Activated naive CD4-positive, alpha-beta T cell treated with anti-CD3 and anti-CD28 coated beads, Interleukin-2, amount 50 U/mL, for 24 hours (primary cell): ENCODE measurements at regions not wholly inside any gene's neighbourhood (a gene's known extent, or its start where the extent isn't known, plus 50 kb on each side); places are given as distances from the start of the nearest gene placed in this dataset.
"Not testable (repeated sequence)": the region's sequence is repeated elsewhere in the genome, so short reads cannot be mapped to it uniquely, and the experiment has no call there.

Experiments used
- H3K27ac Mint-ChIP-seq: one replicate; pipeline ENCODE4 v1.8.0; 2021; ENCODE audit warnings: mild to moderate bottlenecking, mixed read lengths
- H3K27me3 Mint-ChIP-seq: one replicate; pipeline ENCODE4 v1.8.0; 2021; ENCODE audit warnings: mixed read lengths
- H3K36me3 Mint-ChIP-seq: one replicate; pipeline ENCODE4 v1.8.0; 2021; ENCODE audit warnings: mixed read lengths
- H3K4me1 Mint-ChIP-seq: one replicate; pipeline ENCODE4 v1.8.0; 2021; ENCODE audit warnings: mixed read lengths
- H3K4me3 Mint-ChIP-seq: one replicate; pipeline ENCODE4 v1.8.0; 2021; ENCODE audit warnings: mild to moderate bottlenecking, mixed read lengths
- H3K9me3 Mint-ChIP-seq: one replicate; pipeline ENCODE4 v1.8.0; 2021; ENCODE audit warnings: mixed read lengths

DNA sequence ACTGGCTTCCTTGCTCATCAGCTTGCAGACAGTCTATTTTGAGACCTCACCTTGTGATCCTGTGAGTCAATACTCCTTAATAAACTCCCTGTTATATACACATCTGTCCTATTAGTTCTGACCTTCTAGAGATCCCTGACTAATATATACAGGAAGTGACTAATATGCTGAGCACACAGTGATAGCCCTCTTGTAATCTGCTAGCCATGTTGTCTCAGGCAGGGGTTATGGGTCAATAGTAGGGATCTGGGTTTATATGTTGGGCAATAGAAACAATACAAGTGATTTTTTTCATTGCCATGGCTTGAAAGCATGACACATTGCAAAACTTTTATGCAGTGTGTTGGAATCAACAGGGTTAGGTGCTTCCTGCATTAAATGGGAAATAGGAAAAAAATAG is 562.2 kb downstream of the GALC start:
- no peak overlapping the region for H3K27ac Mint-ChIP-seq
- no peaks in the 10 kb centered on the region for H3K27me3 Mint-ChIP-seq
- no peaks in the 10 kb centered on the region for H3K36me3 Mint-ChIP-seq
- H3K9me3 Mint-ChIP-seq = peaks cover 7% of the 10 kb centered on the region
- H3K4me3 Mint-ChIP-seq = no peak overlapping the region
- no peaks in the 10 kb centered on the region for H3K4me1 Mint-ChIP-seq

DNA sequence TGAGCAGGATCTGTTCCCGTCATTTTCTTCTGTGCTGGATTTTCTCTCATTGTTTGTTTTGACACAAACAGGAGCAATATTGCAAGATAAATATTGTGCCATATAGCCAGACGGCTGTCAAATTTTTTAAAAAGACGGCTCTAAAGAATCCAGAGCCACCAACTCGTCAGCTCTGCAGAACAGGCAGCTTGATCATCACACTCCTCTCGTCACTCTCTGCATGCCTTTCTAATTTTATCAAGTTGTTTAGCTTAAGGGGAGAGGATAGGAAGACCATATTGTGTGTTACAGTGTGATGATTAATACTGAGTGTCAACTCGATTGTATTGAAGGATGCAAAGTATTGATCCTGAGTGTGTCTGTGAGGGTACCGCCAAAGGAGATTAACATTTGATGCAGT is 562.8 kb downstream of the GALC start:
- Mint-ChIP-seq H3K9me3 (peaks cover 7% of the 10 kb centered on the region), H3K36me3 (no peaks in the 10 kb centered on the region), H3K4me1 (no peaks in the 10 kb centered on the region), H3K27ac (no peak overlapping the region), H3K27me3 (no peaks in the 10 kb centered on the region), H3K4me3 (no peak overlapping the region)

DNA sequence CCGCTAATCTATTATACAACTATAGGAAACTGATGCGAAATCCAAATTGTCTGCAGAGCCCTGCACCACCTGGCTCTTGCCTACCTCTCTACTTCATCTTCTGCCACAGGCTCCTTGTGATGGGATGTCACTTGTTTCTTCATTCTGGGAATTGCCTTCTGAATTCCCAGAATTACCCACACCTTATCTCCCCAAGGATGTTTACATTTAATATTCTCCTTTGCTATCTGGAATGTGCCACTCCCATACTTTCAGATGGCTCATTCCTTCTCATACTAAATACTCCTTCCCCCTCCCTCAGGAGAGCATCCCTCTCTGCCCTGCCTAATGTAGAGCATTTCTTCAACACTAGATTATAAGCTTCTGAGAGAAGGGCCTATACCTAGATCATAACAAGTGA is 573.1 kb downstream of the GALC start:
- Mint-ChIP-seq H3K4me3 (no peak overlapping the region), H3K4me1 (no peaks in the 10 kb centered on the region), H3K9me3 (peaks cover 11% of the 10 kb centered on the region), H3K27me3 (no peaks in the 10 kb centered on the region), H3K36me3 (no peaks in the 10 kb centered on the region), H3K27ac (no peak overlapping the region)

DNA sequence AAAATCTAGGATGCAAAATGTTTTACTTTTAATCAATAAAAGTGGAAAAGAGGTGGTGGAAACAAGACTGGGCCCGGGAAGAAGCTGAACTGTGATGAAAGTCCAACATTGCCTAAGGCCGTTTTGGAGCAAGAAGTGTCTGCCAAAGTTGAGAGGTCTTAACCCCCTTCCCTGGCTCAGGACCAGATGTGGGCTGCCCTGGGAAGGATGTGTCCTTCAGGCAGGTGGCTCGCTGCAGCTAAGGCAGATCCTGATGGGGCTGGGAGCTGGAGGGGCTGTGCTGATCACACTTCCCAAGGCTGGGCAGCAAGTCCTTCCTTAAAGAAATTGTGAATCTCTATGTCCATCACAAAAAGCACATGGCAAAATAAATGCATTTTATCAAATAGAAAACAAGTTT is 581.6 kb downstream of the GALC start:
- H3K27ac Mint-ChIP-seq = no peak overlapping the region
- H3K4me1 Mint-ChIP-seq = no peaks in the 10 kb centered on the region
- peaks cover 3% of the 10 kb centered on the region for H3K9me3 Mint-ChIP-seq
- H3K36me3 Mint-ChIP-seq = no peaks in the 10 kb centered on the region
- H3K4me3 Mint-ChIP-seq = no peak overlapping the region
- no peaks in the 10 kb centered on the region for H3K27me3 Mint-ChIP-seq

DNA sequence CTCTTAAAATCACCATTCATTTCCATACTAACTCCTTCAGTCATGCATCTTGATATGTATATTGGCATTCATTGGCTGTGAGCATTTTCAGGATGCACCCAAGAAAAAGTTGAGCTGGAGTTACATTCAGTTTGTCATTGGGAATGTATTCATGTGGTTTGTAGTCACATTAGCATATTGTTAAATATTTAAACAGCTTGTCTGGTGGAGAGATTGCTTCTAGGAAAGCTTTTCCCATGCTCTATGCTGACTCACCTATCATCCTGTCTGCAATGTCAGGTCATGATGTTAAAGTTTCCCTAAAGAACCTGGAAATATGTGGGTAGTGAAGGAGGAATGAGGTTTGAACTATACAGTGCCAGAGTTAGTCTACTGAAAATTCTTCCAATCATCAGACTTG is 583.6 kb downstream of the GALC start:
- Mint-ChIP-seq H3K27me3 (no peaks in the 10 kb centered on the region), H3K36me3 (no peaks in the 10 kb centered on the region), H3K27ac (no peak overlapping the region), H3K4me1 (no peaks in the 10 kb centered on the region), H3K9me3 (no peaks in the 10 kb centered on the region), H3K4me3 (no peak overlapping the region)

DNA sequence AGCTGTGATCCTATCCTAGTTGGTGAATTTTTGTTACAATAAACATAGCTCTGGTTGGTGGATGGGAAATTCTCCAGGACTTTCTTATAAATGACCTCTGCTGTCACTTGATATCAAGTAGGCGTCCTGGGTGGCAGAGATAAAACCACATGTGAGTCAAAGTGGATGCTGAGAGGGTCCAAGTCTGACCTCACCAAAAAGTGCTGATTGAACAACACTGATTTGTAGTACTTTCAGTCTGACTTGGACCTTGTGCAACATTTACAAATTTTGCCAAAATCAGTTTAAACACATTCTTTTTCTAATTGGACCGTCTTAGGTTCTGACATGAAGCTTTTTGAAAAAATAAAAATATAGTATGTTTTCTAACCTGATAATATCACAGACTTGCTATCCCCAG is 585.6 kb downstream of the GALC start:
- H3K9me3 Mint-ChIP-seq = no peaks in the 10 kb centered on the region
- H3K27me3 Mint-ChIP-seq = no peaks in the 10 kb centered on the region
- no peaks in the 10 kb centered on the region for H3K36me3 Mint-ChIP-seq
- no peak overlapping the region for H3K27ac Mint-ChIP-seq
- no peaks in the 10 kb centered on the region for H3K4me1 Mint-ChIP-seq
- H3K4me3 Mint-ChIP-seq = no peak overlapping the region

DNA sequence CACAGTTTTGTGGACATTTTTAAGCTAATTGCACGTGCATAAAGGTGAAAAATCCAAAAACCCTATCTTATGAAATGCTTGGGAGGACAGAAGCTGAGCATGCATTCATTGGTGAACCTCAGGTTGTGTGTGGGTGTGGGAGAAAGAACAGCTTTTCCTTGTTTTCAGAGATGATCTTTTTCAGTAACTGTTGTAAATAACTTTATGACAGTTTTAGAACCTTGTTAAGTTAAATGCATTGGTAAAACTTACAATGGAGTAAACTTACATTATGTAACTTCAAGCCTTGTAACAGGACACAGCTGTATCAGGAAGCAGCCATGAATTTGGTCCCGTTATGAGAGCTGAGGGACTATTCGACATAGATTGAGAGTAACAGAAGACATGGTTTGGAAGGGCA is 587.4 kb downstream of the GALC start:
- H3K36me3 Mint-ChIP-seq = no peaks in the 10 kb centered on the region
- no peaks in the 10 kb centered on the region for H3K4me1 Mint-ChIP-seq
- no peaks in the 10 kb centered on the region for H3K27me3 Mint-ChIP-seq
- no peak overlapping the region for H3K27ac Mint-ChIP-seq
- H3K4me3 Mint-ChIP-seq = no peak overlapping the region
- H3K9me3 Mint-ChIP-seq = no peaks in the 10 kb centered on the region

DNA sequence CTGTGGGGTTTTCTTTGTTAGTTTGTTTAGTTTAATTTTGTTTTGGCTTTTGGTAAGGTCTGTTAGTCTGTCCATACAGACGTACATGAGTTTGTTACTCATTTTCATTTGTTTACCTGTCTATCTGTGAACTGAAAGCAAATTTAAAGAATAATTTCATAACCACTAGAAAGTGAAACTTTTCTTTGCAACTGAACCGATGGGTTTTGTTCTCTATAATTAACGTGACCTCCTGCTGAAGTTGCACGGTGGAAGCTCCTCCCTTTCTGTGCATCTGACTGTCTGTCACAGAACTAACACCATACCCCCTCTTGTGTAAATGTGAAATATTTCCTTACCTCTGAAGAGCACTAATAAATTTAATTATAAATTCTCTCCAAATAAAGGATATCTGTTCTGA is 595.5 kb downstream of the GALC start:
- no peak overlapping the region for H3K4me3 Mint-ChIP-seq
- no peaks in the 10 kb centered on the region for H3K27me3 Mint-ChIP-seq
- H3K36me3 Mint-ChIP-seq = no peaks in the 10 kb centered on the region
- H3K27ac Mint-ChIP-seq = no peak overlapping the region
- H3K9me3 Mint-ChIP-seq = no peaks in the 10 kb centered on the region
- no peaks in the 10 kb centered on the region for H3K4me1 Mint-ChIP-seq

DNA sequence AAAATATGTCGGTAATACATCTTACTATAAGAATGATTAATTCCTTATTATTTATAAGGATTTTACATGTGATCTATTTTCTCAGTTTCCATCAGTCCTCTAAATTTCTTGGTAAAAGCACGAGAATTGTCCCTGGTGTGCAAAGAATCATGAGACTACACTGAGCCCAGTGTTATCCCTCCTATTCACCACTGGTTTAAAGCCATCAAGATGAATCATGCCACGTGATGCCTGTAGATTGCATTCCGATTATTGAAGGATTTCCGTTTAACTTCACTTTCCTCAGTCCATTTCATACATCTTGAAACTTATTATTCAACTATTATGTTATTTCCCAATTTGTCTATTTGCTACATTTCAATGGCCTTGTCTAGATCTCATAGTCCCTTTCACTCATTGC is 601.9 kb downstream of the GALC start:
- H3K4me1 Mint-ChIP-seq = no peaks in the 10 kb centered on the region

DNA sequence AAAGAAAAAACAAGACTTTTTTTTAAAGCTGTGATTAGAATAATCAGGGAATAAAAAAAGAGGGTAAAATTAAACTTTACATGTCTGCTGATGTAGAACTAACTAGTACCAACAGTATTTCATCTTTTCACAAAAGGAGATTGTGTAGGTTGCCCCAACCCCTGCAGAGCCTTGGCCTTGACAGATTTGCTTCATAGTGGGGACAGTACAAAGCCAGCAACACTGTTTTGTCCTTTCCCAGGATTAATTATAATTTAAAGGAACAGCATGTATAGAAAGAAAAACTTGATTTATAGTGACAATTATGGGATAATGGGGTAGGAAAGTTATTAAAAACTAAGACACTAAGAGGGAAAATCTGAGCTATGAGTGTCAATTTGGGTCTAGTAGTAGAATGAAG is 604.0 kb downstream of the GALC start:
- H3K4me1 Mint-ChIP-seq = no peaks in the 10 kb centered on the region
- H3K36me3 Mint-ChIP-seq = no peaks in the 10 kb centered on the region
- H3K27ac Mint-ChIP-seq = no peak overlapping the region
- peaks cover 3% of the 10 kb centered on the region for H3K27me3 Mint-ChIP-seq
- peaks cover 8% of the 10 kb centered on the region for H3K9me3 Mint-ChIP-seq
- no peak overlapping the region for H3K4me3 Mint-ChIP-seq

More for the DNA sequence above, 601.9 kb downstream of the GALC start:
- peaks cover 3% of the 10 kb centered on the region for H3K27me3 Mint-ChIP-seq
- no peak overlapping the region for H3K4me3 Mint-ChIP-seq
- H3K27ac Mint-ChIP-seq = no peak overlapping the region
- H3K36me3 Mint-ChIP-seq = no peaks in the 10 kb centered on the region
- peaks cover 6% of the 10 kb centered on the region for H3K9me3 Mint-ChIP-seq

DNA sequence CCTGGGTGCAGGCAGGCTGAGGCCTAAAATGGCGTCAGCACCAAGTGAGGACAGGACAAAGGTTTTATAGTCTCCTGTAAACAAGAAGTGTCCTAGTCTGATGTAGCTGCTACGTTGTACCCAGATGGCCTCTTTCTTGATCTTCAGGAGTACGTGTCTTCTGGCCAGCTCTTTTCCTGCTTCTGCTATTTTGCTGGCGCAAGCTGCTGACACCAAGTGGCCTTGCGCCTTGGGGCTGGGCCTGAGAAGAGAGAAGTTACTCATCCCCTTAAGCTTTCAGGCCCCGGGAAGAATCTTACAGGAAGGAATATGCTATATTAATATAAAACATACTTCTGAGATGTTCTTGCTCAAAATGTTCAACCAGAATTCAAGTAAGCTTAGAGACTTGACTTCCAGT is 605.2 kb downstream of the GALC start:
- Mint-ChIP-seq H3K27me3 (peaks cover 3% of the 10 kb centered on the region), H3K9me3 (peaks cover 19% of the 10 kb centered on the region), H3K4me1 (no peaks in the 10 kb centered on the region), H3K27ac (no peak overlapping the region), H3K4me3 (no peak overlapping the region), H3K36me3 (no peaks in the 10 kb centered on the region)

DNA sequence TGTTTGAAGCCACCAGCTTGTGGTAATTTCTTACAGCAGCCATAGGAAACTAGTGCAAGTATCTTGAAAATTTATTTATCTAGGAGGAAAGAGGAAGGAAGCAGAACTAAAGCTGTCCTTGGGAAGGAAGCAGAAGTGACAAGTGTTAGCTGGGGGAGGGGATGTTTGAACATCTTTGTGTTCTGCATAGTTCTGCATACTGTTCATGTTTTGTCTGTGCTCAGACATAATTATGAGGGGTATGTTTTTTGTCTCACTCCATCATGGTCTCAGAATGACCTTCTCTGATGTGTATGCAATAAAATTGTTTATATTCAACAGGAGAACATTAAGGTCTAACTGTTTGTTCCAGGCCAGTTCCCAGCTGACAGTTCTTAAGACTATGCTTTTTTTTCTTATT is 606.5 kb downstream of the GALC start:
- no peaks in the 10 kb centered on the region for H3K4me1 Mint-ChIP-seq
- H3K27me3 Mint-ChIP-seq = peaks cover 3% of the 10 kb centered on the region
- H3K27ac Mint-ChIP-seq = no peak overlapping the region
- no peaks in the 10 kb centered on the region for H3K36me3 Mint-ChIP-seq
- no peak overlapping the region for H3K4me3 Mint-ChIP-seq
- peaks cover 25% of the 10 kb centered on the region for H3K9me3 Mint-ChIP-seq

DNA sequence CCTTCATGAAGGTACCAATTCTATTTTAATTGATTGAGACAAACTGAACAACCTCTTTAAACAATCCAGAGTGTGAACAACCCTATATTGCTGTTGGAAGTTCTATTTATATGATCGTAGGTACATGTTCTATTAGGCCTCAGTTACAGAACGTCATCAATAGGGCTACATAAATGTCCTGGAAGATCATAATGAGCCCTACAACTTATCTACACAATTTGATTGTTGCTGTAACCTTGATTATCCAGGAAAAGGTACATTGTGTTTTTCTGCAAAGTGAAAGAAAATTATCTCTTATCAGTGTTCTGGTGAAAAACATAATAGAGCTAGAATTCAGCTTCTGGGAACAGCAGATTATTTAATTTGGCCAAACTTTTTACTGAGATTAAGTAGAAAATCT is 612.9 kb downstream of the GALC start:
- Mint-ChIP-seq H3K27ac (no peak overlapping the region), H3K36me3 (no peaks in the 10 kb centered on the region), H3K4me3 (no peak overlapping the region), H3K27me3 (no peaks in the 10 kb centered on the region), H3K4me1 (no peaks in the 10 kb centered on the region), H3K9me3 (peaks cover 19% of the 10 kb centered on the region)

DNA sequence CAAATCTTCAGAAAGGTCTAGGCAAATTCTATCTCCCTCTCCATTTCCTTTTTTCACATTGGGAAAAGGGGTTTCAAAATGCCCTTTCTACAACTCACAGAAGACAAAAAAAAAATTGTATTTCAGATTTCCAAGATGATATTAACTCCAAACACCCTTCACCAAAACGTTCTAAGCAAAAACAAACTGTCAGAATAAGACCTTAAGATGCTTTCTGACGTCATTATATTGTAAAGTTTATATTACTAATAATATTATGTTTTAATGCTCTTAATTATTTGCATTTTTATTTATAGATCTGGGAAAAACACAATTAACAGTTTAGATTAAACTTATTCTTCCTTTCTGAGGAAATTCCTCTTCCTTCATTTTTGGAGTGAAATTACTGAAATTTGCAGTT is 624.2 kb downstream of the GALC start:
- no peak overlapping the region for H3K27ac Mint-ChIP-seq
- no peaks in the 10 kb centered on the region for H3K9me3 Mint-ChIP-seq
- no peaks in the 10 kb centered on the region for H3K36me3 Mint-ChIP-seq

DNA sequence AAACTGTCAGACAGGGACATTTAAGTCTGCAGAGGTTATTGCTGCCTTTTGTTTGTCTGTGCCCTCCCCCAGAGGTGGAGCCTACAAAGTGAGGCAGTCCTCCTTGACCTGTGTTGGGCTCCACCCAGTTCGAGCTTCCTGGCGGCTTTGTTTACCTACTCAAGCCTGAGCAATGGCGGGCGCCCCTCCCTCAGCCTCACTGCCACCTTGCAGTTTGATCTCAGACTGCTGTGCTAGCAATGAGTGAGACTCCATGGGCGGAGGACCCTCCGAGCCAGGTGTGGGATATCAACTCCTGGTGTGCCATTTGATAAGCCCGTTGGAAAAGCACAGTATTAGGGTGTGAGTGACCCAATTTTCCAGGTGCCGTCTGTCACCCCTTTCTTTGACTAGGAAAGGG is 632.7 kb downstream of the GALC start:
- H3K9me3 Mint-ChIP-seq, H3K27ac Mint-ChIP-seq, H3K27me3 Mint-ChIP-seq, H3K4me1 Mint-ChIP-seq, H3K4me3 Mint-ChIP-seq, H3K36me3 Mint-ChIP-seq: not testable (repeated sequence)

More for the DNA sequence above, 624.2 kb downstream of the GALC start:
- no peaks in the 10 kb centered on the region for H3K4me1 Mint-ChIP-seq
- H3K27me3 Mint-ChIP-seq = no peaks in the 10 kb centered on the region
- H3K4me3 Mint-ChIP-seq = no peak overlapping the region

DNA sequence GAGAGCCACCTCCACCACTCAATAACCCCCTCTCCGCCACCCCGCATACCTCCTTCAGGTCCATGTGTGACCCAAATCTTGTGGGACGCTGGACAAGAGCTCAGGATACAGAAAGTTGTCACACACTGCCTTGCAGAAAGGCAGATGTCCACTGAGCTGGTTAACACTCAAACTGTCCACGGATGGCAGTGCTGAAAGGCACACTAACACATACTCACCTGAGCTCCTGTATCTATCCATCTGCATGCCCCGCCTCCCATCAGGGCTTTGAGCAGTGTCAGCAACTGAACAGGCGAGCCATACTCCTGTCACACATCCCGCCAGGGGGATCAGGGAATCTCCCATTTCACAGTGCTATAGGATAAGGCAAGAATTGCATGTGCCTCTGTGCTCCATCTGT is 642.0 kb downstream of the GALC start:
- Mint-ChIP-seq H3K4me1 (no peaks in the 10 kb centered on the region), H3K27ac (no peak overlapping the region), H3K36me3 (no peaks in the 10 kb centered on the region), H3K4me3 (no peak overlapping the region), H3K27me3 (no peaks in the 10 kb centered on the region), H3K9me3 (peaks cover 4% of the 10 kb centered on the region)

DNA sequence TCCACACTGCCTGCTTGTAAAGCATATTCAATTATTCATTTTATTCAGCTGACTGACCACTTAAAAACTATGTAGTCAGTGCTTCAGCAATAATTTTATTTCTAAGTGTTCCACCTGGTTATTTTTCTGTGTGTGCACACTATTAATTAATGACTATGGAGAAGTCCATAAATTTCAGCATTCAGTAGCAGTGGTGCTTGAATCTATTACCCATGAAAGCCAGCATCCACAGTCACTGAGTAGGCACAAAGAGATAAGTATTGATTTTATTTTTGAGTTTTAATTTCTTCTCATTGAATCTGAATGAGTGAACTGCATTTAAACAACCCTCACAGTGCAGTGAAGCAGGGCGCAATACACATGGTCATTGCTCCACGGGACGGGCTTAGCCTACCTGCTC is 643.1 kb downstream of the GALC start:
- H3K27ac Mint-ChIP-seq = no peak overlapping the region
- no peaks in the 10 kb centered on the region for H3K9me3 Mint-ChIP-seq
- H3K27me3 Mint-ChIP-seq = no peaks in the 10 kb centered on the region
- no peak overlapping the region for H3K4me3 Mint-ChIP-seq
- H3K36me3 Mint-ChIP-seq = no peaks in the 10 kb centered on the region
- no peaks in the 10 kb centered on the region for H3K4me1 Mint-ChIP-seq

DNA sequence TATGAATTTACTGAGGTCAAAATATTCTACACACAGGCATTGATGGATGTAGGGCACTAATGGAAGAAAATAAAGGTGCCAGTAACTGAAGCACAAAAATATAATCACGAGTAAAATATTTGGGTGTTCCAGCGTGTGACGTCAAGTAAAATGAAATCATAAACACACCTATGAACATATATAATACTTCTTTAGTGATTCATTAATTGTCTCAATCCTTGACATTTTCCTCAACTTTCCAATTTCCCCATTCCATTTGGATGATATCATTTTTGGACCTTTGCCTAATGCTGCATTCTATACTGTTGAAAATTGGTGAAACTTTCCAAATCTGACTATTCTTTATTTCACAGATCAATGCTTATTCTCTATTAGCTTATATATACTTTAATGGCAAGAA is 649.3 kb downstream of the GALC start:
- Mint-ChIP-seq H3K27ac (no peak overlapping the region), H3K36me3 (no peaks in the 10 kb centered on the region), H3K4me3 (no peak overlapping the region), H3K4me1 (no peaks in the 10 kb centered on the region), H3K9me3 (peaks cover 4% of the 10 kb centered on the region), H3K27me3 (no peaks in the 10 kb centered on the region)
